ENCODE measurements at regions not wholly inside any gene's neighbourhood (a gene's known extent, or its start where the extent isn't known, plus 50 kb on each side); places are given as distances from the start of the nearest gene placed in this dataset.

DNA sequence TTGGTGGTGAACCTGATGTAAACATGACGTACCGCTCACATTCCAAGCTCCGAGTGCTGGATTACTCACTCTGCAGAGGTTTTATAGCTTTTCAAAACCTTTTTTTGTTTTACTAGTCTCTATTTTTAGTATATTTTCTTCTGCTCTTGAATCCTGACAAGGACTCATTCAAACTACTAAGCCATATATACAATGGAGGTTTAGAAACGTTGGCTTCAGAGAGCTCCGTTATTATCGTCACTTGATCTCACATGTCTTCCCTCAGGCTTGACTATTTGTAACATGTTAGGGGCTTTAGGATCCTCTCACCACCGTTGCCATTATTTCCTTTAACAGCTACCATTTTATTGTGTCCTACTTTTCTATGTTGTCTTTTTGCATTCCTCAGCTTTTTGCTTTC lies 1321.5 kb upstream of the FLRT2 start:
- no peak for FAIRE-seq
- TF ChIP-seq POU2F2 (IDR thresholded peaks at IDR 0.05; ENCODE audit: low read depth, low read length) (no peak), POLR2A (IDR thresholded peaks at IDR 0.05; ENCODE audit: low read depth, low read length) (no peak), SPI1 (IDR thresholded peaks at IDR 0.05; ENCODE audit: low read depth, low read length) (no peak), POLR2AphosphoS5 (IDR thresholded peaks at IDR 0.05; ENCODE audit: low read depth, low read length) (no peak), PAX5 (IDR thresholded peaks at IDR 0.05; ENCODE audit: insufficient read depth, low read length, severe bottlenecking) (no peak), TAF1 (IDR thresholded peaks at IDR 0.05; ENCODE audit: low read depth, low read length) (no peak)

DNA sequence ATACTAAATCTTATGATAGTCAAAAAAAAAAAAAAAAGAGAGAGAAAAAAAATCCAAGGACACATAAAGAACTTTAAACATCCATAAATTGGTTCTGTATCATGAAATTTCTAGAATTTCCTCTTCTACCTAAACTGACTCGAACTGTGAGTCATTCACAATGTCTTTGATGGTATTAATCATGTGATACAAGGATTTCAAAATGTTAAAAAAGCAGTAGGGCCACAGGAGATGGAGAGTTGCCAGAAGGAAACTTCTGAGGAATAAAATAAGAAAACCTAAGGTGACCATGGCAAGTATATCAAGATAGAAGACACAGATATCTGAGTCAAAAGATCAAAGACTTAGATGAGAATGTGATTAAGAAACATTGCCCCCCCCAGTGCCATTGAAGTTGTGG lies 1320.9 kb upstream of the FLRT2 start:
- DNase-seq (ENCODE audit: insufficient read length, low spot score) (no peak), FAIRE-seq (no peak)
- TF ChIP-seq POLR2A (IDR thresholded peaks at IDR 0.05; ENCODE audit: low read depth, low read length) (no peak), SPI1 (IDR thresholded peaks at IDR 0.05; ENCODE audit: low read depth, low read length) (no peak), TAF1 (IDR thresholded peaks at IDR 0.05; ENCODE audit: low read depth, low read length) (no peak), POLR2AphosphoS5 (IDR thresholded peaks at IDR 0.05; ENCODE audit: low read depth, low read length) (no peak), POU2F2 (IDR thresholded peaks at IDR 0.05; ENCODE audit: low read depth, low read length) (no peak), PAX5 (IDR thresholded peaks at IDR 0.05; ENCODE audit: insufficient read depth, low read length, severe bottlenecking) (no peak)

More for the DNA sequence above, 1321.5 kb upstream of the FLRT2 start:
- no peak for DNase-seq (ENCODE audit: insufficient read length, low spot score)

DNA sequence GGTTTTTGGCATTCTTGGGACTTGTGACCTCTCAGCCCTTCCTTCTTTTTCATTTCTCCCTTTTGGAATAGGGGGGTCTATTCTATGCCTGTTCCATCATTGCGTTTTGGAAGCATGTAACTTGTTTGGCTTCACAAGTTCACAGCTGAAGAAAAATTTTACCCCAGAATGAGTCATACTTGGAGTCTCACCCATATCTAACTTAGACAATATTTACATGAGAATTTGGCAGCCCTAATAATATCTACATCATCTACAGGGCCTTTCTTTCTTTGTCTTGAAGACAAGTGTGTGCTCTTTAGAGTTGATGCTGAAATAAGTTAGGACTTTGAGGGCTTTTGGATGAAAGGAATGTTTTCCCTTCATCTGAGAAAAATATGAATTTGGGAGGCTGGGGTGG lies 1312.9 kb upstream of the FLRT2 start:
- FAIRE-seq (no peak), DNase-seq (ENCODE audit: insufficient read length, low spot score) (no peak)
- TF ChIP-seq POLR2A (IDR thresholded peaks at IDR 0.05; ENCODE audit: low read depth, low read length), result no peak
- no peak for TF ChIP-seq POLR2AphosphoS5 (IDR thresholded peaks at IDR 0.05; ENCODE audit: low read depth, low read length)
- TF ChIP-seq POU2F2 (IDR thresholded peaks at IDR 0.05; ENCODE audit: low read depth, low read length), result no peak
- no peak for TF ChIP-seq PAX5 (IDR thresholded peaks at IDR 0.05; ENCODE audit: insufficient read depth, low read length, severe bottlenecking)
- TF ChIP-seq TAF1 (IDR thresholded peaks at IDR 0.05; ENCODE audit: low read depth, low read length), result no peak

GRCh38 chr14:84225268-84225667 lies 1304.7 kb upstream of the FLRT2 start:
- DNase-seq (ENCODE audit: insufficient read length, low spot score) (no peak), FAIRE-seq (no peak)
- no peak for TF ChIP-seq TAF1 (IDR thresholded peaks at IDR 0.05; ENCODE audit: low read depth, low read length)
- no peak for TF ChIP-seq SPI1 (IDR thresholded peaks at IDR 0.05; ENCODE audit: low read depth, low read length)
- TF ChIP-seq POU2F2 (IDR thresholded peaks at IDR 0.05; ENCODE audit: low read depth, low read length), result no peak
- no peak for TF ChIP-seq PAX5 (IDR thresholded peaks at IDR 0.05; ENCODE audit: insufficient read depth, low read length, severe bottlenecking)
- no peak for TF ChIP-seq POLR2AphosphoS5 (IDR thresholded peaks at IDR 0.05; ENCODE audit: low read depth, low read length)
- no peak for TF ChIP-seq POLR2A (IDR thresholded peaks at IDR 0.05; ENCODE audit: low read depth, low read length)

DNA sequence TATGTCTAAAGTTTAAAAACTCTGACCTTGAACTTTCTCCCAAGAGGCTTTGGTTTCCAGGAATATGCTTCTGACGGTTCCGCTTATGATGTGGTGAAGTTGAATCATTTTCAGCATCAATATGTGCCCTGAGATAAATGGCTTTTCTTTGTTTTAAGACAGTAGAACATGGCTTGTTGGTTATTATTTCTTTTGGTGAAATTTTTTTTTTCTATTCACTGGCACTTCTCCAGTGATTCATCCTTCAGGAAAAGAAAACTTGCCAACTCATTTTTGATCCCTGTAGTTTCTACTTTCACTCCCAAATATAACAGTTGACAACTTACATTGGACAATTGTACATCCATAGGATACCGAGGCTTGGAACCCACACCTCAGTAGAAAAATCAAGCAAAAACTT lies 1301.2 kb upstream of the FLRT2 start:
- no peak for DNase-seq (ENCODE audit: insufficient read length, low spot score)
- FAIRE-seq, result no peak
- TF ChIP-seq TAF1 (IDR thresholded peaks at IDR 0.05; ENCODE audit: low read depth, low read length), result no peak
- TF ChIP-seq POLR2A (IDR thresholded peaks at IDR 0.05; ENCODE audit: low read depth, low read length), result no peak
- no peak for TF ChIP-seq SPI1 (IDR thresholded peaks at IDR 0.05; ENCODE audit: low read depth, low read length)
- TF ChIP-seq PAX5 (IDR thresholded peaks at IDR 0.05; ENCODE audit: insufficient read depth, low read length, severe bottlenecking), result no peak

DNA sequence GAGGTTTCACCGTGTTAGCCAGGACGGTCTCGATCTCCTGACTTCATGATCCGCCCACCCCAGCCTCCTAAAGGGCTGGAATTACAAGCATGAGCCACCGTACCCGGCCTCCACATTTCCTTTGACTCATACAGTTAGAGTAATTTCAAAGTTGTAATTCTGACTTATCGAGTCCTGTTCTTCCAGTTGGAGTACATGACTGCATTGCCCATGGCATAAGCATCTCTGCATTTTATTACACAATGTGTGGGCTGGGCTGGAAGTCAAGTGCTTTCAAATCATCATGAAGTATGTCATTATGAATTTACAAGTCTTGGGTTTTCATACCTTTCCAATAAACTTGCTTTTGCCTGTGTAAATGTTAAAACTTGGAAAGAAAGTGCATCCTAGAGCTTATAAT lies 1295.7 kb upstream of the FLRT2 start:
- no peak for DNase-seq (ENCODE audit: insufficient read length, low spot score)
- FAIRE-seq, result no peak
- TF ChIP-seq POU2F2 (IDR thresholded peaks at IDR 0.05; ENCODE audit: low read depth, low read length) (no peak), SPI1 (IDR thresholded peaks at IDR 0.05; ENCODE audit: low read depth, low read length) (no peak), POLR2A (IDR thresholded peaks at IDR 0.05; ENCODE audit: low read depth, low read length) (no peak), POLR2AphosphoS5 (IDR thresholded peaks at IDR 0.05; ENCODE audit: low read depth, low read length) (no peak), PAX5 (IDR thresholded peaks at IDR 0.05; ENCODE audit: insufficient read depth, low read length, severe bottlenecking) (no peak), TAF1 (IDR thresholded peaks at IDR 0.05; ENCODE audit: low read depth, low read length) (no peak)

- no peak for FAIRE-seq
- TF ChIP-seq POU2F2 (IDR thresholded peaks at IDR 0.05; ENCODE audit: low read depth, low read length), result no peak
- TF ChIP-seq TAF1 (IDR thresholded peaks at IDR 0.05; ENCODE audit: low read depth, low read length), result no peak
- no peak for TF ChIP-seq PAX5 (IDR thresholded peaks at IDR 0.05; ENCODE audit: insufficient read depth, low read length, severe bottlenecking)
- TF ChIP-seq SPI1 (IDR thresholded peaks at IDR 0.05; ENCODE audit: low read depth, low read length), result no peak
- no peak for TF ChIP-seq POLR2A (IDR thresholded peaks at IDR 0.05; ENCODE audit: low read depth, low read length)
- no peak for TF ChIP-seq POLR2AphosphoS5 (IDR thresholded peaks at IDR 0.05; ENCODE audit: low read depth, low read length)
- DNase-seq (ENCODE audit: insufficient read length, low spot score), result no peak
Measured at GRCh38 chr14:84236290-84236689, 1293.7 kb upstream of the FLRT2 start.

DNA sequence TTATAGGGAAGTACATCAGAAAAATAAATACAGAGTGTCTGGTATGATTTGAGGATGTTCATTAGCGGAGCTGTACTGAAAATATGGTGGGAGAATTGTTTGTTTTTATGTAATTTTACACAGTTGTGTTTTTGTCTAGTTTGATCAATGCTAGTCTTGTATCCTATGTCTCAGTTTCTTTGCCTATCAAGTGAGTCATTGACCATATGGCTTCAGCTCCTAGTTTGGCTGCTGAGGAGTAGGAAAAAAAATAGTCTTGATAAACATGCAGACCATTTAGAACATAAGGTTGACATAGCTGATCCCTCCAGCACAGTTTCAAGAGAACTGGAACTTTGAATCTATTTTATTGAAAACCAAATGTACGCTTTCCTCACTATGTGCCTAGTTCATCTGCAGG lies 1292.1 kb upstream of the FLRT2 start:
- DNase-seq (ENCODE audit: insufficient read length, low spot score) (no peak), FAIRE-seq (no peak)
- TF ChIP-seq POLR2A (IDR thresholded peaks at IDR 0.05; ENCODE audit: low read depth, low read length), result no peak
- TF ChIP-seq POLR2AphosphoS5 (IDR thresholded peaks at IDR 0.05; ENCODE audit: low read depth, low read length), result no peak
- no peak for TF ChIP-seq TAF1 (IDR thresholded peaks at IDR 0.05; ENCODE audit: low read depth, low read length)
- TF ChIP-seq POU2F2 (IDR thresholded peaks at IDR 0.05; ENCODE audit: low read depth, low read length), result no peak
- no peak for TF ChIP-seq SPI1 (IDR thresholded peaks at IDR 0.05; ENCODE audit: low read depth, low read length)
- TF ChIP-seq PAX5 (IDR thresholded peaks at IDR 0.05; ENCODE audit: insufficient read depth, low read length, severe bottlenecking), result no peak

DNA sequence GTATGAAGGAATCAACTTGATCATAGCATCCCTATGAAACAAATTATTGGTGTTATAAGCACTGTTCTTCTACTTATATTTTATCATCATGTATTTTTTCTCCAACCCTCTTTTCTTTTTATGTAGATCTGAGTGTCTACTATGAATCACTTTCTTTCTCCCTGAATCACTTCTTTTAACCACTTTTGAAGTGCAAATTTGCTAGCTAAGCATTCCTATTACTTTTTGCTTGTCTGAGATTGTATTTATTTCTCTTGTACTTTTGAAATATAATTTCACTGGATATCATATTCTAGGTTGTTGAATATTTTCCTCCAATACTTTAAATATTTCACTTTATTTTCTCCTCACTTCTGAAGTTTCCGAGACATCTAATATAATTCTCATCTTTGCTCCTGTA lies 1282.3 kb upstream of the FLRT2 start:
- DNase-seq (ENCODE audit: insufficient read length, low spot score), result no peak

DNA sequence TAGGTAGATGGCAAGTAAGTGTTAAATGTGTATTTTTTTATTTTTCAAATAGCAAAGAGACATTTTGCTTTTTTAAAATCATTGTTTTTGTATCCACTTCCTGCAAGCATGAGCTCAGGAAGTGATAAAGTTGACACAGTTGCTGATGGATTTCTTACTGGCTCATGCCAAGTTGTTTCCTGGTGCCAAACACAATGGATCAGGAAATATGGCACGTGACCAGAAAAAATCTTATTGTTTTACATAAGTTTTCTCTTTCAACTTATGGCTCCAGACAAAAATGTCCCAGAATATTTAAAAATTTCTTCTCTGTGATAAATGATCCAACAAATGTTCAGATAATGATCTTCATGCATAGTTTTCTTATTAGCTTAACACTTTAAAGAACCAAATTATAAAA lies 1279.1 kb upstream of the FLRT2 start:
- no peak for FAIRE-seq
- no peak for DNase-seq (ENCODE audit: insufficient read length, low spot score)
- TF ChIP-seq TAF1 (IDR thresholded peaks at IDR 0.05; ENCODE audit: low read depth, low read length) (no peak), POLR2A (IDR thresholded peaks at IDR 0.05; ENCODE audit: low read depth, low read length) (no peak), PAX5 (IDR thresholded peaks at IDR 0.05; ENCODE audit: insufficient read depth, low read length, severe bottlenecking) (no peak), POLR2AphosphoS5 (IDR thresholded peaks at IDR 0.05; ENCODE audit: low read depth, low read length) (no peak), POU2F2 (IDR thresholded peaks at IDR 0.05; ENCODE audit: low read depth, low read length) (no peak), SPI1 (IDR thresholded peaks at IDR 0.05; ENCODE audit: low read depth, low read length) (no peak)

More for the DNA sequence above, 1282.3 kb upstream of the FLRT2 start:
- FAIRE-seq, result no peak
- TF ChIP-seq TAF1 (IDR thresholded peaks at IDR 0.05; ENCODE audit: low read depth, low read length), result no peak
- no peak for TF ChIP-seq POLR2A (IDR thresholded peaks at IDR 0.05; ENCODE audit: low read depth, low read length)

All from GM12891 (cell line).